ENCODE measurements at regions not wholly inside any gene's neighbourhood (a gene's known extent, or its start where the extent isn't known, plus 50 kb on each side); places are given as distances from the start of the nearest gene placed in this dataset.

GRCh38 chr5:4547547-4547946 lies 592.6 kb upstream of the ADAMTS16 start:
- Mint-ChIP-seq H3K4me3 (no peak overlapping the region), H3K36me3 (ENCODE audit: low read depth) (no peaks in the 10 kb centered on the region), H3K9me3 (peaks cover 7% of the 10 kb centered on the region), H3K4me1 (no peaks in the 10 kb centered on the region), H3K27me3 (peaks cover 2% of the 10 kb centered on the region), H3K27ac (no peak overlapping the region)
- no peak for ATAC-seq
- DNase-seq: no peak

GRCh38 chr5:4548341-4548740 lies 591.8 kb upstream of the ADAMTS16 start:
- DNase-seq (no peak), ATAC-seq (no peak)
- Mint-ChIP-seq H3K27ac (no peak overlapping the region), H3K4me1 (no peaks in the 10 kb centered on the region), H3K9me3 (peaks cover 7% of the 10 kb centered on the region), H3K27me3 (peaks cover 2% of the 10 kb centered on the region), H3K36me3 (ENCODE audit: low read depth) (no peaks in the 10 kb centered on the region), H3K4me3 (no peak overlapping the region)

- H3K36me3 Mint-ChIP-seq (ENCODE audit: low read depth): no peaks in the 10 kb centered on the region
- H3K9me3 Mint-ChIP-seq: peaks cover 7% of the 10 kb centered on the region
- H3K4me3 Mint-ChIP-seq: no peak overlapping the region
- DNase-seq (no peak), ATAC-seq (no peak)
- H3K27ac Mint-ChIP-seq: no peak overlapping the region
- H3K4me1 Mint-ChIP-seq: no peaks in the 10 kb centered on the region
- peaks cover 2% of the 10 kb centered on the region for H3K27me3 Mint-ChIP-seq
Observed at GRCh38 chr5:4549351-4549750, 590.8 kb upstream of the ADAMTS16 start.

GRCh38 chr5:4551034-4551433 lies 589.1 kb upstream of the ADAMTS16 start:
- H3K36me3 Mint-ChIP-seq (ENCODE audit: low read depth): no peaks in the 10 kb centered on the region
- DNase-seq (no peak), ATAC-seq (no peak)
- peaks cover 7% of the 10 kb centered on the region for H3K9me3 Mint-ChIP-seq
- no peak overlapping the region for H3K27ac Mint-ChIP-seq
- H3K4me3 Mint-ChIP-seq: no peak overlapping the region
- H3K4me1 Mint-ChIP-seq: no peaks in the 10 kb centered on the region
- peaks cover 2% of the 10 kb centered on the region for H3K27me3 Mint-ChIP-seq

GRCh38 chr5:4553130-4553529 lies 587.0 kb upstream of the ADAMTS16 start:
- no peak overlapping the region for H3K27ac Mint-ChIP-seq
- no peak overlapping the region for H3K4me3 Mint-ChIP-seq
- peaks cover 6% of the 10 kb centered on the region for H3K9me3 Mint-ChIP-seq
- H3K4me1 Mint-ChIP-seq: no peaks in the 10 kb centered on the region
- no peaks in the 10 kb centered on the region for H3K36me3 Mint-ChIP-seq (ENCODE audit: low read depth)
- ATAC-seq (no peak), DNase-seq (no peak)
- H3K27me3 Mint-ChIP-seq: no peaks in the 10 kb centered on the region

- ATAC-seq: no peak
- no peak for DNase-seq
- no peak overlapping the region for H3K27ac Mint-ChIP-seq
- H3K36me3 Mint-ChIP-seq (ENCODE audit: low read depth): no peaks in the 10 kb centered on the region
- H3K4me3 Mint-ChIP-seq: no peak overlapping the region
- no peaks in the 10 kb centered on the region for H3K4me1 Mint-ChIP-seq
- H3K27me3 Mint-ChIP-seq: no peaks in the 10 kb centered on the region
- H3K9me3 Mint-ChIP-seq: peaks cover 6% of the 10 kb centered on the region
Observed at GRCh38 chr5:4553978-4554377, 586.2 kb upstream of the ADAMTS16 start.

GRCh38 chr5:4555725-4556285 lies 584.3 kb upstream of the ADAMTS16 start:
- ATAC-seq (no peak), DNase-seq (no peak)
- Mint-ChIP-seq H3K36me3 (ENCODE audit: low read depth) (no peaks in the 10 kb centered on the region), H3K4me3 (no peak overlapping the region), H3K27me3 (no peaks in the 10 kb centered on the region), H3K27ac (no peak overlapping the region), H3K9me3 (peaks cover 9% of the 10 kb centered on the region), H3K4me1 (no peaks in the 10 kb centered on the region)

GRCh38 chr5:4561403-4561802 lies 578.7 kb upstream of the ADAMTS16 start:
- no peaks in the 10 kb centered on the region for H3K36me3 Mint-ChIP-seq (ENCODE audit: low read depth)
- ATAC-seq: no peak
- no peaks in the 10 kb centered on the region for H3K27me3 Mint-ChIP-seq

GRCh38 chr5:4563400-4563799 lies 576.7 kb upstream of the ADAMTS16 start:
- no peaks in the 10 kb centered on the region for H3K4me1 Mint-ChIP-seq
- no peak for ATAC-seq
- no peak overlapping the region for H3K4me3 Mint-ChIP-seq
- H3K36me3 Mint-ChIP-seq (ENCODE audit: low read depth): no peaks in the 10 kb centered on the region
- H3K27ac Mint-ChIP-seq: no peak overlapping the region
- H3K9me3 Mint-ChIP-seq: peaks cover 16% of the 10 kb centered on the region
- DNase-seq: no peak
- H3K27me3 Mint-ChIP-seq: no peaks in the 10 kb centered on the region

More at GRCh38 chr5:4561403-4561802, 578.7 kb upstream of the ADAMTS16 start:
- no peak for DNase-seq
- Mint-ChIP-seq H3K4me1 (no peaks in the 10 kb centered on the region), H3K9me3 (peaks cover 17% of the 10 kb centered on the region), H3K4me3 (no peak overlapping the region), H3K27ac (no peak overlapping the region)

- Mint-ChIP-seq H3K9me3 (peaks cover 3% of the 10 kb centered on the region), H3K27me3 (no peaks in the 10 kb centered on the region), H3K27ac (no peak overlapping the region), H3K36me3 (ENCODE audit: low read depth) (no peaks in the 10 kb centered on the region), H3K4me3 (no peak overlapping the region), H3K4me1 (no peaks in the 10 kb centered on the region)
- DNase-seq (no peak), ATAC-seq (no peak)
Observed at GRCh38 chr5:4570047-4570995, 569.8 kb upstream of the ADAMTS16 start.

GRCh38 chr5:4571248-4571948 lies 568.7 kb upstream of the ADAMTS16 start:
- Mint-ChIP-seq H3K27ac (no peak overlapping the region), H3K9me3 (peaks cover 3% of the 10 kb centered on the region), H3K4me1 (no peaks in the 10 kb centered on the region), H3K36me3 (ENCODE audit: low read depth) (no peaks in the 10 kb centered on the region), H3K27me3 (no peaks in the 10 kb centered on the region), H3K4me3 (no peak overlapping the region)
- DNase-seq (no peak), ATAC-seq (no peak)

GRCh38 chr5:4572311-4573100 lies 567.6 kb upstream of the ADAMTS16 start:
- no peaks in the 10 kb centered on the region for H3K27me3 Mint-ChIP-seq
- no peaks in the 10 kb centered on the region for H3K36me3 Mint-ChIP-seq (ENCODE audit: low read depth)
- DNase-seq (no peak), ATAC-seq (no peak)
- H3K4me3 Mint-ChIP-seq: no peak overlapping the region
- no peak overlapping the region for H3K27ac Mint-ChIP-seq
- peaks cover 3% of the 10 kb centered on the region for H3K9me3 Mint-ChIP-seq
- H3K4me1 Mint-ChIP-seq: no peaks in the 10 kb centered on the region

- no peaks in the 10 kb centered on the region for H3K27me3 Mint-ChIP-seq
- H3K4me3 Mint-ChIP-seq: no peak overlapping the region
- H3K4me1 Mint-ChIP-seq: no peaks in the 10 kb centered on the region
- H3K36me3 Mint-ChIP-seq (ENCODE audit: low read depth): no peaks in the 10 kb centered on the region
- H3K9me3 Mint-ChIP-seq: peaks cover 13% of the 10 kb centered on the region
- H3K27ac Mint-ChIP-seq: no peak overlapping the region
- DNase-seq: no peak
- no peak for ATAC-seq
Observed at GRCh38 chr5:4575608-4576007, 564.5 kb upstream of the ADAMTS16 start.

GRCh38 chr5:4576161-4576748 lies 563.9 kb upstream of the ADAMTS16 start:
- DNase-seq (no peak), ATAC-seq (no peak)
- peaks cover 18% of the 10 kb centered on the region for H3K9me3 Mint-ChIP-seq
- H3K4me3 Mint-ChIP-seq: no peak overlapping the region
- no peak overlapping the region for H3K27ac Mint-ChIP-seq
- no peaks in the 10 kb centered on the region for H3K27me3 Mint-ChIP-seq
- no peaks in the 10 kb centered on the region for H3K4me1 Mint-ChIP-seq
- no peaks in the 10 kb centered on the region for H3K36me3 Mint-ChIP-seq (ENCODE audit: low read depth)

All from activated naive CD8-positive, alpha-beta T cell treated with anti-CD3 and anti-CD28 coated beads, Interleukin-2, amount 50 U/mL, for 24 hours (primary cell).